Mucosa of stomach (tissue), 1 donor: ENCODE measurements at regions not wholly inside any gene's neighbourhood (a gene's known extent, or its start where the extent isn't known, plus 50 kb on each side); places are given as distances from the start of the nearest gene placed in this dataset.

Experiments
- H3K27me3 ChIP-seq: one replicate; pipeline ENCODE4 v1.7.0; 2013; ENCODE audit warnings: mild to moderate bottlenecking, low read length; ENCODE audit not compliant: control insufficient read depth, insufficient read depth
- H3K36me3 ChIP-seq: one replicate; pipeline ENCODE4 v1.7.0; 2013; ENCODE audit warnings: low read length; ENCODE audit not compliant: control insufficient read depth, insufficient read depth
- H3K4me1 ChIP-seq: one replicate; pipeline ENCODE4 v1.7.0; 2013; ENCODE audit warnings: mild to moderate bottlenecking, low read length; ENCODE audit not compliant: control insufficient read depth, insufficient read depth
- H3K4me3 ChIP-seq: one replicate; pipeline ENCODE4 v1.7.0; 2013; ENCODE audit warnings: low read length
- H3K9ac ChIP-seq: one replicate; pipeline ENCODE4 v1.7.0; 2013; ENCODE audit warnings: mild to moderate bottlenecking, low read length, moderate library complexity
- H3K9me3 ChIP-seq: one replicate; pipeline ENCODE4 v1.7.0; 2013; ENCODE audit warnings: mild to moderate bottlenecking, low read length, moderate library complexity; ENCODE audit not compliant: control insufficient read depth
- donor health status: Pancreatic carcinoma.

GRCh38 chr4:152150214-152150613 is 385.7 kb downstream of the FBXW7 start:
- no peaks in the 10 kb centered on the region for H3K4me1 ChIP-seq
- no peaks in the 10 kb centered on the region for H3K27me3 ChIP-seq
- H3K4me3 ChIP-seq: no peak overlapping the region
- no peak overlapping the region for H3K9ac ChIP-seq
- H3K9me3 ChIP-seq: no peaks in the 10 kb centered on the region
- no peaks in the 10 kb centered on the region for H3K36me3 ChIP-seq

- Histone ChIP-seq H3K36me3 (no peaks in the 10 kb centered on the region), H3K4me1 (no peaks in the 10 kb centered on the region), H3K27me3 (no peaks in the 10 kb centered on the region), H3K9me3 (no peaks in the 10 kb centered on the region), H3K4me3 (no peak overlapping the region), H3K9ac (no peak overlapping the region)
These were observed 386.1 kb downstream of the FBXW7 start for GRCh38 chr4:152149745-152150144.

- Histone ChIP-seq H3K9me3 (no peaks in the 10 kb centered on the region), H3K36me3 (no peaks in the 10 kb centered on the region), H3K9ac (no peak overlapping the region), H3K27me3 (no peaks in the 10 kb centered on the region), H3K4me3 (no peak overlapping the region), H3K4me1 (no peaks in the 10 kb centered on the region)
These were observed 387.2 kb upstream of the GATB start for GRCh38 chr4:152148057-152148456.

GRCh38 chr4:152146244-152146643 is 385.4 kb upstream of the GATB start:
- no peaks in the 10 kb centered on the region for H3K4me1 ChIP-seq

GRCh38 chr4:152143806-152144205 is 383.0 kb upstream of the GATB start:
- Histone ChIP-seq H3K27me3 (no peaks in the 10 kb centered on the region), H3K9ac (no peak overlapping the region), H3K9me3 (no peaks in the 10 kb centered on the region), H3K4me1 (no peaks in the 10 kb centered on the region), H3K4me3 (no peak overlapping the region), H3K36me3 (no peaks in the 10 kb centered on the region)

More at GRCh38 chr4:152146244-152146643, 385.4 kb upstream of the GATB start:
- Histone ChIP-seq H3K9me3 (no peaks in the 10 kb centered on the region), H3K9ac (no peak overlapping the region), H3K27me3 (no peaks in the 10 kb centered on the region), H3K4me3 (no peak overlapping the region), H3K36me3 (no peaks in the 10 kb centered on the region)

- H3K4me1 ChIP-seq: no peaks in the 10 kb centered on the region
- no peak overlapping the region for H3K4me3 ChIP-seq
- no peaks in the 10 kb centered on the region for H3K27me3 ChIP-seq
- no peaks in the 10 kb centered on the region for H3K9me3 ChIP-seq
- H3K36me3 ChIP-seq: no peaks in the 10 kb centered on the region
- H3K9ac ChIP-seq: no peak overlapping the region
These were observed 377.6 kb upstream of the GATB start for GRCh38 chr4:152138451-152138850.

GRCh38 chr4:152132776-152133175 is 372.0 kb upstream of the GATB start:
- H3K4me1 ChIP-seq: no peaks in the 10 kb centered on the region
- H3K9ac ChIP-seq: no peak overlapping the region
- H3K36me3 ChIP-seq: no peaks in the 10 kb centered on the region
- no peaks in the 10 kb centered on the region for H3K27me3 ChIP-seq
- H3K9me3 ChIP-seq: no peaks in the 10 kb centered on the region
- H3K4me3 ChIP-seq: no peak overlapping the region

GRCh38 chr4:152128356-152128755 is 367.5 kb upstream of the GATB start:
- Histone ChIP-seq H3K9ac (no peak overlapping the region), H3K27me3 (no peaks in the 10 kb centered on the region), H3K9me3 (no peaks in the 10 kb centered on the region), H3K4me3 (no peak overlapping the region), H3K36me3 (no peaks in the 10 kb centered on the region), H3K4me1 (no peaks in the 10 kb centered on the region)

- no peak overlapping the region for H3K9ac ChIP-seq
- no peaks in the 10 kb centered on the region for H3K36me3 ChIP-seq
- no peaks in the 10 kb centered on the region for H3K27me3 ChIP-seq
- no peaks in the 10 kb centered on the region for H3K4me1 ChIP-seq
- H3K4me3 ChIP-seq: no peak overlapping the region
- no peaks in the 10 kb centered on the region for H3K9me3 ChIP-seq
These were observed 365.4 kb upstream of the GATB start for GRCh38 chr4:152126238-152126637.

GRCh38 chr4:152118819-152119553 is 358.2 kb upstream of the GATB start:
- H3K9ac ChIP-seq: no peak overlapping the region
- no peak overlapping the region for H3K4me3 ChIP-seq
- H3K27me3 ChIP-seq: no peaks in the 10 kb centered on the region
- H3K4me1 ChIP-seq: no peaks in the 10 kb centered on the region
- no peaks in the 10 kb centered on the region for H3K36me3 ChIP-seq
- no peaks in the 10 kb centered on the region for H3K9me3 ChIP-seq

GRCh38 chr4:152117933-152118507 is 357.2 kb upstream of the GATB start:
- Histone ChIP-seq H3K4me1 (no peaks in the 10 kb centered on the region), H3K9me3 (no peaks in the 10 kb centered on the region), H3K36me3 (no peaks in the 10 kb centered on the region), H3K4me3 (no peak overlapping the region), H3K27me3 (no peaks in the 10 kb centered on the region), H3K9ac (no peak overlapping the region)

- H3K9me3 ChIP-seq: no peaks in the 10 kb centered on the region
- H3K36me3 ChIP-seq: no peaks in the 10 kb centered on the region
- no peak overlapping the region for H3K9ac ChIP-seq
- no peaks in the 10 kb centered on the region for H3K4me1 ChIP-seq
- no peak overlapping the region for H3K4me3 ChIP-seq
- no peaks in the 10 kb centered on the region for H3K27me3 ChIP-seq
These were observed 356.7 kb upstream of the GATB start for GRCh38 chr4:152117520-152117919.
